Trophoblast cell (in vitro differentiated cells and primary cell): ENCODE measurements at regions not wholly inside any gene's neighbourhood (a gene's known extent, or its start where the extent isn't known, plus 50 kb on each side); places are given as distances from the start of the nearest gene placed in this dataset.
A peak's percentile ranks its signal among the peaks of the same experiment; 100 is the strongest.

ENCODE experiments used
- DNase-seq, 2 donors: peaks; one replicate each; pipeline ENCODE4 v3.0.0-alpha.2; 2016
- H2AFZ ChIP-seq: 2 replicates; pipeline ENCODE4 v1.6.1; 2013; ENCODE audit warnings: low read length, moderate library complexity, mild to moderate bottlenecking; ENCODE audit not compliant: insufficient read depth, poor library complexity
- H2AK5ac ChIP-seq: 2 replicates; pipeline ENCODE4 v1.6.1; 2013; ENCODE audit warnings: mild to moderate bottlenecking, low read length
- H2BK120ac ChIP-seq: 2 replicates; pipeline ENCODE4 v1.6.1; 2013; ENCODE audit warnings: low read length, mild to moderate bottlenecking, moderate library complexity; ENCODE audit not compliant: insufficient read depth, poor library complexity
- H2BK12ac ChIP-seq: 2 replicates; pipeline ENCODE4 v1.6.1; 2013; ENCODE audit warnings: mild to moderate bottlenecking, low read length, moderate library complexity
- H2BK5ac ChIP-seq: 2 replicates; pipeline ENCODE4 v1.6.1; 2013; ENCODE audit warnings: low read length, low read depth, moderate library complexity, mild to moderate bottlenecking; ENCODE audit not compliant: poor library complexity
- H3K14ac ChIP-seq: 2 replicates; pipeline ENCODE4 v1.6.1; 2013; ENCODE audit warnings: mild to moderate bottlenecking, low read length
- H3K18ac ChIP-seq: 2 replicates; pipeline ENCODE4 v1.6.1; 2013; ENCODE audit warnings: mild to moderate bottlenecking, low read length
- H3K23ac ChIP-seq: 2 replicates; pipeline ENCODE4 v1.6.1; 2013; ENCODE audit warnings: low read length
- H3K27ac ChIP-seq: 2 replicates; pipeline ENCODE4 v1.5.1; 2013; ENCODE audit warnings: low read depth, mild to moderate bottlenecking, inconsistent platforms, low read length, moderate library complexity
- H3K27me3 ChIP-seq: 2 replicates; pipeline ENCODE4 v1.6.1; 2013; ENCODE audit warnings: inconsistent platforms, mild to moderate bottlenecking, low read length, moderate library complexity; ENCODE audit not compliant: insufficient read depth
- H3K36me3 ChIP-seq, 2 experiments: 1 replicate in 1 of 2; 2 replicates in 1 of 2; pipeline ENCODE4 v1.6.1; 2013; ENCODE audit warnings: low read length in 2 of 2, mild to moderate bottlenecking in 2 of 2, moderate library complexity in 1 of 2; ENCODE audit not compliant: insufficient read depth in 2 of 2, control insufficient read depth in 1 of 2
- H3K4ac ChIP-seq: 2 replicates; pipeline ENCODE4 v1.6.1; 2013; ENCODE audit warnings: low read depth, mild to moderate bottlenecking, low read length, moderate library complexity
- H3K4me1 ChIP-seq, 2 experiments: 1 replicate in 1 of 2; 2 replicates in 1 of 2; pipeline ENCODE4 v1.6.1; 2013; ENCODE audit warnings: low read length in 2 of 2, mild to moderate bottlenecking in 2 of 2, moderate library complexity in 1 of 2; ENCODE audit not compliant: insufficient read depth in 2 of 2, control insufficient read depth in 1 of 2
- H3K4me2 ChIP-seq: 2 replicates; pipeline ENCODE4 v1.6.1; 2013; ENCODE audit warnings: inconsistent platforms, mild to moderate bottlenecking, low read length, moderate library complexity
- H3K4me3 ChIP-seq: 2 replicates; pipeline ENCODE4 v1.5.1; 2013; ENCODE audit warnings: mild to moderate bottlenecking, low read depth, low read length, inconsistent platforms
- H3K79me1 ChIP-seq: one replicate; pipeline ENCODE4 v1.6.1; 2013; ENCODE audit warnings: low read length
- H3K79me2 ChIP-seq: 2 replicates; pipeline ENCODE4 v1.6.1; 2013; ENCODE audit warnings: low read length, mild to moderate bottlenecking; ENCODE audit not compliant: control insufficient read depth, insufficient read depth, poor library complexity
- H3K9ac ChIP-seq: 2 replicates; pipeline ENCODE4 v1.6.1; 2013; ENCODE audit warnings: mild to moderate bottlenecking, low read length
- H3K9me3 ChIP-seq: 2 replicates; pipeline ENCODE4 v1.6.1; 2013; ENCODE audit warnings: low read depth, mild to moderate bottlenecking, control low read depth, inconsistent platforms, low read length; ENCODE audit not compliant: insufficient read depth
- H4K12ac ChIP-seq: 2 replicates; pipeline ENCODE4 v1.6.1; 2013; ENCODE audit warnings: low read depth, mild to moderate bottlenecking, low read length, moderate library complexity
- H4K8ac ChIP-seq: 2 replicates; pipeline ENCODE4 v1.6.1; 2013; ENCODE audit warnings: low read depth, mild to moderate bottlenecking, low read length, moderate library complexity
- H4K91ac ChIP-seq: one replicate; pipeline ENCODE4 v1.6.1; 2013; ENCODE audit warnings: low read depth, mild to moderate bottlenecking, low read length, moderate library complexity
- WGBS: extraction: QIAGEN DNeasy Blood & Tissue Kit; methylation state at CpG from one replicate; pipeline ENCODE4 v1.1.7; 2013; ENCODE audit warnings: missing lambda C conversion rate; ENCODE audit not compliant: insufficient read length, insufficient coverage; ENCODE audit errors: extremely low coverage; 5-methylcytosine and 5-hydroxymethylcytosine counted together

DNA sequence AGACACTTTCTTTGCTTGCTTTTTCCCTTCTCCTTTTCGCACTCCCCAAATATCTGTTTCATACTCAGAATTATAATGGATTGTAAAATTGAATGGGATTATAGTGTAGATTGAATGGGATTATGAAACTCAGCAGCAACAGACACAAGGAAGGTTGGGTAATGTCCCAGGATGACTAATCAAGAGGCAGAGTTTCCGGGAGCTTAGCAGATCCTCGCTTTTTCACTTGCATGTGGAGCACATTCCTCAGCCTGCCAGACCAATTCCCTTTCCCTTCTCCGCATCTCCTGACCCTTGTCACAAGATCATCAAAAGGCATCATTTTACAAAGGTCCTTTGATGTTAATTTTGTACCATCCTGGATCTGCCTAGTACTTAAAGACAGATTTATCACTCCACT lies 55.1 kb upstream of the SLC1A1 start:
- no peaks in the 10 kb centered on the region for H3K36me3 ChIP-seq
- no peak overlapping the region for H3K27ac ChIP-seq
- H2AK5ac ChIP-seq = no peak overlapping the region
- no peak overlapping the region for H2BK120ac ChIP-seq
- WGBS = no CpG with 5 or more reads among the region's 4 CpGs
- peaks cover 0 to 1% of the 10 kb centered on the region in 2 experiments for H3K4me1 ChIP-seq
- H2BK5ac ChIP-seq = no peak overlapping the region
- no peak overlapping the region for H4K91ac ChIP-seq
- H3K9ac ChIP-seq = no peak overlapping the region
- DNase-seq = peak; percentile 36 to 59
- H3K4me2 ChIP-seq = no peak overlapping the region
- no peak overlapping the region for H3K18ac ChIP-seq
- no peak overlapping the region for H3K4me3 ChIP-seq
- no peak overlapping the region for H3K4ac ChIP-seq
- no peak overlapping the region for H4K8ac ChIP-seq
- no peaks in the 10 kb centered on the region for H3K27me3 ChIP-seq
- no peak overlapping the region for H2AFZ ChIP-seq
- H4K12ac ChIP-seq = no peak overlapping the region
- no peak overlapping the region for H2BK12ac ChIP-seq
- no peaks in the 10 kb centered on the region for H3K9me3 ChIP-seq
- no peak overlapping the region for H3K23ac ChIP-seq
- no peaks in the 10 kb centered on the region for H3K79me2 ChIP-seq
- no peak overlapping the region for H3K14ac ChIP-seq
- H3K79me1 ChIP-seq = no peaks in the 10 kb centered on the region

DNA sequence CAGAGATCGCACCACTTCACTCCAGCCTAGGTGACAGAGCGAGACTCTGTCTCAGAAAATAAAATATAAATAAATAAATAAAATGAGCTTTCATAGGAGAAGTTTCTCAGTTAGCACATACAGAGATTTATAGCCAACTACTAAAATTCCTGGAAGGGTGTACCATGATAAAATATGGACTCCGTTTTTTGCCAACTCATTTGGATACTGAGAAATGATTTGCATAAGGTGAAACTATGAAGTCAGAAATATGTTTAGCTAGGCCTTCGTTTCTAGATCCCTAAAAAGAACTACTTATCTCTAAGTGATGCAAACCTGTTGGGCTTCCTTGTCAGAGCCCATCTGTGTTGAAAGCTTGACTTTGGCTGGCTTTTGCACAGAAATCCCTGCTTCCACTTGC lies 56.9 kb upstream of the SLC1A1 start:
- no peaks in the 10 kb centered on the region for H3K9me3 ChIP-seq
- no peak overlapping the region for H4K12ac ChIP-seq
- no peak overlapping the region for H3K9ac ChIP-seq
- H3K4me3 ChIP-seq = no peak overlapping the region
- no peak overlapping the region for H3K14ac ChIP-seq
- H2AFZ ChIP-seq = no peak overlapping the region
- DNase-seq = no peak
- no peak overlapping the region for H3K4ac ChIP-seq
- no CpG with 5 or more reads among the region's 4 CpGs for WGBS
- no peak overlapping the region for H2BK12ac ChIP-seq
- H4K91ac ChIP-seq = no peak overlapping the region
- H2AK5ac ChIP-seq = no peak overlapping the region
- no peak overlapping the region for H3K18ac ChIP-seq
- H2BK120ac ChIP-seq = no peak overlapping the region
- no peak overlapping the region for H3K23ac ChIP-seq
- no peak overlapping the region for H3K27ac ChIP-seq
- H3K4me1 ChIP-seq = peaks cover 0 to 1% of the 10 kb centered on the region in 2 experiments
- no peak overlapping the region for H3K4me2 ChIP-seq
- H3K36me3 ChIP-seq = no peaks in the 10 kb centered on the region
- no peaks in the 10 kb centered on the region for H3K27me3 ChIP-seq
- no peak overlapping the region for H4K8ac ChIP-seq
- no peaks in the 10 kb centered on the region for H3K79me2 ChIP-seq
- H2BK5ac ChIP-seq = no peak overlapping the region
- no peaks in the 10 kb centered on the region for H3K79me1 ChIP-seq

DNA sequence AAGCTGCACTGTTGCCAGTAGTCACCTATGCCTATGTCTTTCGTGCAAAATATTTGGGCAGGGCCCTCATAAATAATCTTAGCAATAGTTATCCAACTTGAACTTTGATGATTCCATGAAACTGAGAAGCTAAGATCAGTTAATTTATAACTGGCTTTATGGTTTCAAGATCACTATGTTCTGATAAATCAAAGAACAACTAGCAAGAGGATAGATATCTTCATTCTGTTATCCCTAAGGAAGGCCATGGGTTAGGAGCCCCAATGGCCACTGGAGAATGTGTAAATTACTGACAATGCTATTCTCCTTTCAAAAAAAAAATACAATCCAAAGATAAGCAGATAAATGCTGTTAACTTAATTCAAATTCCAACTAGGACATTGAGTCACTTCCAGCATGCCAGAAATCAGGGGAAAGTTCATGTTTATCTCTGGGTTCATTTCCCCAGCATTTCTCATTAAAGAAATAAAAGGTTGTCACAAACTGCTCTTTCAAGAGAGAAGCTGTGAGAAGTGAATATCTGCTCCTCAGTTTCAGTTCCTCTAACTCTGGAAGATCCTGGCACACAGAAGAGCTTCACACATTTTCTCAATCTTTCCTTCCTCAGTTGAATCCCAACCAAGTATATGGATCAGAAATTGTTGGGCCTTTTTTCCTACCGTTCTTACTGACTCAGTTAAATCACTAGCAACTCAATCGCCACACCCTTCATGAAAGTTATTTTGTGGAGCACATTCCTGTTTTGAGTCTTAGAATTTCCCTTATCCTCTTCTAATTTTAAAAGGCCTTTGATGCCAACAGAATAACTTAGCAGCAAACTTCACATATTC lies 59.6 kb upstream of the SLC1A1 start:
- H3K79me2 ChIP-seq = no peaks in the 10 kb centered on the region
- no peak overlapping the region for H3K27ac ChIP-seq
- H2BK120ac ChIP-seq = no peak overlapping the region
- no peak overlapping the region for H3K14ac ChIP-seq
- no peak overlapping the region for H2BK12ac ChIP-seq
- no peaks in the 10 kb centered on the region for H3K36me3 ChIP-seq
- no peak overlapping the region for H4K91ac ChIP-seq
- peak in 1 of 2 donors; percentile 35 for DNase-seq
- H4K12ac ChIP-seq = no peak overlapping the region
- H3K9me3 ChIP-seq = no peaks in the 10 kb centered on the region
- no peaks in the 10 kb centered on the region for H3K79me1 ChIP-seq
- H2BK5ac ChIP-seq = no peak overlapping the region
- no peak overlapping the region for H3K23ac ChIP-seq
- no peak overlapping the region for H3K4ac ChIP-seq
- no CpG with 5 or more reads among the region's 3 CpGs for WGBS
- no peak overlapping the region for H2AFZ ChIP-seq
- peaks cover 0 to 1% of the 10 kb centered on the region in 2 experiments for H3K4me1 ChIP-seq
- H3K18ac ChIP-seq = no peak overlapping the region
- no peak overlapping the region for H2AK5ac ChIP-seq
- H4K8ac ChIP-seq = no peak overlapping the region
- no peak overlapping the region for H3K4me3 ChIP-seq
- no peak overlapping the region for H3K9ac ChIP-seq
- no peaks in the 10 kb centered on the region for H3K27me3 ChIP-seq
- H3K4me2 ChIP-seq = no peak overlapping the region

DNA sequence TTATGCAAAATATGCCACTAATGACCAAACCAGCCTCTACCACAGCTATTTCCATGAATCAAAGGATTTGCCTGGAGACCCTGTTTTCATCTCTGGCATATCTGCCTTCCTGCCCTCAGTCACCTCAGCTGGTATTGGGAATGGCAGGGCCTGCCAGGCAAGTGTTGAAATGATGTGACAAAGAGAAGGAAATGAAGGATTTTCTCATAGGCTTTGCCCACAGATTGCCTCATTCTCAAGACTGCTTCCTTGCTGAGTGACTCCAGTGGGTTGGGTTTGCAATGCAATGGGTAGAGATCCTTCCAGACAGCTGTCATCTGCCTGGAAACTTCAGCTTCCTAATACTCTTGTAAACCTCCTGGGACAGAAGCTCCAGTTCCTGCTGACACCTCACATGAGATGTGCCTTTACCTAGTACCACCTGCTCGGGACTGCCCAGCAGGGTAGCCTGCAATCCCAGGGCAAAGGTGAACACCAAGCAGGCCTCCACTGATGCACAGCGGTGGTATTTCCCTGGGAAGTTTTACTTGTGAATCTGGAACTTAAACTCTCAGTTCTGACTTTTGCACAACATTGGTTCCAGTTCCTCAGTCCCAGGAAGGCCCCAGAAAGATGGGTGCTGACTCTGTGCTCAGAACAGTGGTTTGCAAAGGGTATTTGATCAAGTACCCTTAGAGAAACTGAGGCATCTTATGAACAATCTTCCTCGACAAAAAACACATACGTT lies 64.8 kb upstream of the SLC1A1 start:
- H4K91ac ChIP-seq = no peak overlapping the region
- H2AFZ ChIP-seq = no peak overlapping the region
- DNase-seq = no peak
- H3K4me3 ChIP-seq = no peak overlapping the region
- no peak overlapping the region for H2BK5ac ChIP-seq
- H3K36me3 ChIP-seq = no peaks in the 10 kb centered on the region
- H2AK5ac ChIP-seq = no peak overlapping the region
- H3K9ac ChIP-seq = no peak overlapping the region
- no peak overlapping the region for H3K14ac ChIP-seq
- H2BK12ac ChIP-seq = no peak overlapping the region
- H3K4me2 ChIP-seq = no peak overlapping the region
- H4K12ac ChIP-seq = no peak overlapping the region
- H3K4ac ChIP-seq = no peak overlapping the region
- no peaks in the 10 kb centered on the region for H3K9me3 ChIP-seq
- H2BK120ac ChIP-seq = no peak overlapping the region
- H3K18ac ChIP-seq = no peak overlapping the region
- no peak overlapping the region for H4K8ac ChIP-seq
- no peaks in the 10 kb centered on the region for H3K27me3 ChIP-seq
- no peaks in the 10 kb centered on the region for H3K4me1 ChIP-seq
- no CpG with 5 or more reads among the region's 4 CpGs for WGBS
- no peak overlapping the region for H3K27ac ChIP-seq
- H3K79me1 ChIP-seq = no peaks in the 10 kb centered on the region
- no peaks in the 10 kb centered on the region for H3K79me2 ChIP-seq
- no peak overlapping the region for H3K23ac ChIP-seq
